H1 (cell line): ENCODE measurements at regions not wholly inside any gene's neighbourhood (a gene's known extent, or its start where the extent isn't known, plus 50 kb on each side); places are given as distances from the start of the nearest gene placed in this dataset.

ENCODE experiments used
- ASH2L ChIP-seq: fragments of 200-600, 300-600 bp; sonication (generic); IDR thresholded peaks from one replicate; pipeline ENCODE4 v1.7.1; 2017; ENCODE audit warnings: low read length
- BRCA1 ChIP-seq: IDR thresholded peaks from 2 replicates; pipeline ENCODE4 v1.6.1; 2012; ENCODE audit warnings: low read depth, low read length, improper control_type of control experiment
- NRF1 ChIP-seq: IDR thresholded peaks from 2 replicates; pipeline ENCODE4 v1.6.1; 2011; ENCODE audit warnings: mild to moderate bottlenecking, low read depth, low read length, improper control_type of control experiment
- SAP30 ChIP-seq: fragments of 300-600 bp; sonication (generic); IDR thresholded peaks from 2 replicates; pipeline ENCODE4 v1.7.1; 2012; ENCODE audit warnings: low read length, moderate library complexity, mild to moderate bottlenecking, inconsistent platforms; ENCODE audit not compliant: insufficient read depth, insufficient replicate concordance
- ZNF274 ChIP-seq: IDR thresholded peaks from 2 replicates; pipeline ENCODE4 v1.7.0; 2012; ENCODE audit warnings: low read length, borderline replicate concordance; ENCODE audit errors: extremely low read depth
- TF ChIP-seq, protein P1 (sequence below): fragments of 300-600 bp; sonication (generic); IDR thresholded peaks from 2 replicates; pipeline ENCODE4 v1.7.1; 2012; ENCODE audit warnings: low read length, moderate library complexity, mild to moderate bottlenecking, inconsistent platforms; ENCODE audit not compliant: insufficient replicate concordance

DNA sequence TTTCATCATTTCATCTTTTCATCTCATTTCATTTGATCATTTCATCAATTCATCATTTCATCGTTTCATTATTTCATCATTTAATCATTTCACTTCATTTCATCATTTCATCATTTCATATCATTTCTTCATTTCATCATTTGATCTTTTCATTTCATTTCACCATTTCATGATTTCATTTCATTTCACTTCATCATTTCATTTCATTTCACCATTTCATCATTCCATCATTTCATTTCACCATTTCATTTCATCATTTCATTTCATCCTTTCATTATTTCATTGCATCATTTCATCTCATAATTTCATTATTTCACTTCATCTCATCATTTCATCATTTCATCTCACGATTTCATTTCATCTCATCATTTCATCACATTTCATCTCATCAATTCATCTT is 127.8 kb downstream of the ANKRD30BL start (continued):
- TF ChIP-seq, protein P1, sequence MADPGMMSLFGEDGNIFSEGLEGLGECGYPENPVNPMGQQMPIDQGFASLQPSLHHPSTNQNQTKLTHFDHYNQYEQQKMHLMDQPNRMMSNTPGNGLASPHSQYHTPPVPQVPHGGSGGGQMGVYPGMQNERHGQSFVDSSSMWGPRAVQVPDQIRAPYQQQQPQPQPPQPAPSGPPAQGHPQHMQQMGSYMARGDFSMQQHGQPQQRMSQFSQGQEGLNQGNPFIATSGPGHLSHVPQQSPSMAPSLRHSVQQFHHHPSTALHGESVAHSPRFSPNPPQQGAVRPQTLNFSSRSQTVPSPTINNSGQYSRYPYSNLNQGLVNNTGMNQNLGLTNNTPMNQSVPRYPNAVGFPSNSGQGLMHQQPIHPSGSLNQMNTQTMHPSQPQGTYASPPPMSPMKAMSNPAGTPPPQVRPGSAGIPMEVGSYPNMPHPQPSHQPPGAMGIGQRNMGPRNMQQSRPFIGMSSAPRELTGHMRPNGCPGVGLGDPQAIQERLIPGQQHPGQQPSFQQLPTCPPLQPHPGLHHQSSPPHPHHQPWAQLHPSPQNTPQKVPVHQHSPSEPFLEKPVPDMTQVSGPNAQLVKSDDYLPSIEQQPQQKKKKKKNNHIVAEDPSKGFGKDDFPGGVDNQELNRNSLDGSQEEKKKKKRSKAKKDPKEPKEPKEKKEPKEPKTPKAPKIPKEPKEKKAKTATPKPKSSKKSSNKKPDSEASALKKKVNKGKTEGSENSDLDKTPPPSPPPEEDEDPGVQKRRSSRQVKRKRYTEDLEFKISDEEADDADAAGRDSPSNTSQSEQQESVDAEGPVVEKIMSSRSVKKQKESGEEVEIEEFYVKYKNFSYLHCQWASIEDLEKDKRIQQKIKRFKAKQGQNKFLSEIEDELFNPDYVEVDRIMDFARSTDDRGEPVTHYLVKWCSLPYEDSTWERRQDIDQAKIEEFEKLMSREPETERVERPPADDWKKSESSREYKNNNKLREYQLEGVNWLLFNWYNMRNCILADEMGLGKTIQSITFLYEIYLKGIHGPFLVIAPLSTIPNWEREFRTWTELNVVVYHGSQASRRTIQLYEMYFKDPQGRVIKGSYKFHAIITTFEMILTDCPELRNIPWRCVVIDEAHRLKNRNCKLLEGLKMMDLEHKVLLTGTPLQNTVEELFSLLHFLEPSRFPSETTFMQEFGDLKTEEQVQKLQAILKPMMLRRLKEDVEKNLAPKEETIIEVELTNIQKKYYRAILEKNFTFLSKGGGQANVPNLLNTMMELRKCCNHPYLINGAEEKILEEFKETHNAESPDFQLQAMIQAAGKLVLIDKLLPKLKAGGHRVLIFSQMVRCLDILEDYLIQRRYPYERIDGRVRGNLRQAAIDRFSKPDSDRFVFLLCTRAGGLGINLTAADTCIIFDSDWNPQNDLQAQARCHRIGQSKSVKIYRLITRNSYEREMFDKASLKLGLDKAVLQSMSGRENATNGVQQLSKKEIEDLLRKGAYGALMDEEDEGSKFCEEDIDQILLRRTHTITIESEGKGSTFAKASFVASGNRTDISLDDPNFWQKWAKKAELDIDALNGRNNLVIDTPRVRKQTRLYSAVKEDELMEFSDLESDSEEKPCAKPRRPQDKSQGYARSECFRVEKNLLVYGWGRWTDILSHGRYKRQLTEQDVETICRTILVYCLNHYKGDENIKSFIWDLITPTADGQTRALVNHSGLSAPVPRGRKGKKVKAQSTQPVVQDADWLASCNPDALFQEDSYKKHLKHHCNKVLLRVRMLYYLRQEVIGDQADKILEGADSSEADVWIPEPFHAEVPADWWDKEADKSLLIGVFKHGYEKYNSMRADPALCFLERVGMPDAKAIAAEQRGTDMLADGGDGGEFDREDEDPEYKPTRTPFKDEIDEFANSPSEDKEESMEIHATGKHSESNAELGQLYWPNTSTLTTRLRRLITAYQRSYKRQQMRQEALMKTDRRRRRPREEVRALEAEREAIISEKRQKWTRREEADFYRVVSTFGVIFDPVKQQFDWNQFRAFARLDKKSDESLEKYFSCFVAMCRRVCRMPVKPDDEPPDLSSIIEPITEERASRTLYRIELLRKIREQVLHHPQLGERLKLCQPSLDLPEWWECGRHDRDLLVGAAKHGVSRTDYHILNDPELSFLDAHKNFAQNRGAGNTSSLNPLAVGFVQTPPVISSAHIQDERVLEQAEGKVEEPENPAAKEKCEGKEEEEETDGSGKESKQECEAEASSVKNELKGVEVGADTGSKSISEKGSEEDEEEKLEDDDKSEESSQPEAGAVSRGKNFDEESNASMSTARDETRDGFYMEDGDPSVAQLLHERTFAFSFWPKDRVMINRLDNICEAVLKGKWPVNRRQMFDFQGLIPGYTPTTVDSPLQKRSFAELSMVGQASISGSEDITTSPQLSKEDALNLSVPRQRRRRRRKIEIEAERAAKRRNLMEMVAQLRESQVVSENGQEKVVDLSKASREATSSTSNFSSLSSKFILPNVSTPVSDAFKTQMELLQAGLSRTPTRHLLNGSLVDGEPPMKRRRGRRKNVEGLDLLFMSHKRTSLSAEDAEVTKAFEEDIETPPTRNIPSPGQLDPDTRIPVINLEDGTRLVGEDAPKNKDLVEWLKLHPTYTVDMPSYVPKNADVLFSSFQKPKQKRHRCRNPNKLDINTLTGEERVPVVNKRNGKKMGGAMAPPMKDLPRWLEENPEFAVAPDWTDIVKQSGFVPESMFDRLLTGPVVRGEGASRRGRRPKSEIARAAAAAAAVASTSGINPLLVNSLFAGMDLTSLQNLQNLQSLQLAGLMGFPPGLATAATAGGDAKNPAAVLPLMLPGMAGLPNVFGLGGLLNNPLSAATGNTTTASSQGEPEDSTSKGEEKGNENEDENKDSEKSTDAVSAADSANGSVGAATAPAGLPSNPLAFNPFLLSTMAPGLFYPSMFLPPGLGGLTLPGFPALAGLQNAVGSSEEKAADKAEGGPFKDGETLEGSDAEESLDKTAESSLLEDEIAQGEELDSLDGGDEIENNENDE: no peak
- no peak for TF ChIP-seq SAP30
- no peak for TF ChIP-seq BRCA1
- no peak for TF ChIP-seq ZNF274
- no peak for TF ChIP-seq ASH2L
- TF ChIP-seq NRF1: no peak
